ENCODE measurements at regions not wholly inside any gene's neighbourhood (a gene's known extent, or its start where the extent isn't known, plus 50 kb on each side); places are given as distances from the start of the nearest gene placed in this dataset.

GRCh38 chr2:128380061-128380889 lies 61.6 kb upstream of the HS6ST1 start:
- no peak for FAIRE-seq

GRCh38 chr2:128380961-128381938 lies 62.6 kb upstream of the HS6ST1 start:
- no peak for FAIRE-seq

- FAIRE-seq = no peak
These were observed 65.8 kb upstream of the HS6ST1 start for GRCh38 chr2:128384446-128384845.

- no peak for FAIRE-seq
These were observed 66.3 kb upstream of the HS6ST1 start for GRCh38 chr2:128384956-128385355.

GRCh38 chr2:128385365-128385764 lies 66.7 kb upstream of the HS6ST1 start:
- FAIRE-seq = no peak

- FAIRE-seq = no peak
These were observed 67.4 kb upstream of the HS6ST1 start for GRCh38 chr2:128386066-128386465.

- no peak for FAIRE-seq
These were observed 69.9 kb upstream of the HS6ST1 start for GRCh38 chr2:128388499-128388941.

- FAIRE-seq = no peak
These were observed 70.9 kb upstream of the HS6ST1 start for GRCh38 chr2:128389388-128390086.

- no peak for FAIRE-seq
These were observed 71.8 kb upstream of the HS6ST1 start for GRCh38 chr2:128390256-128390990.

- FAIRE-seq = no peak
These were observed 72.4 kb upstream of the HS6ST1 start for GRCh38 chr2:128390991-128391630.

- FAIRE-seq = no peak
These were observed 73.0 kb upstream of the HS6ST1 start for GRCh38 chr2:128391679-128392078.

- FAIRE-seq = no peak
These were observed 73.5 kb upstream of the HS6ST1 start for GRCh38 chr2:128392207-128392606.

GRCh38 chr2:128394007-128394730 lies 75.5 kb upstream of the HS6ST1 start:
- no peak for FAIRE-seq

- FAIRE-seq = no peak
These were observed 76.5 kb upstream of the HS6ST1 start for GRCh38 chr2:128395196-128395595.

- FAIRE-seq = no peak
These were observed 77.2 kb upstream of the HS6ST1 start for GRCh38 chr2:128395640-128396499.

- no peak for FAIRE-seq
These were observed 77.8 kb upstream of the HS6ST1 start for GRCh38 chr2:128396500-128396891.

GRCh38 chr2:128396946-128397345 lies 78.3 kb upstream of the HS6ST1 start:
- no peak for FAIRE-seq

- FAIRE-seq = no peak
These were observed 80.6 kb upstream of the HS6ST1 start for GRCh38 chr2:128399256-128399655.

GRCh38 chr2:128399690-128400291 lies 81.1 kb upstream of the HS6ST1 start:
- no peak for FAIRE-seq

GRCh38 chr2:128401680-128402079 lies 83.0 kb upstream of the HS6ST1 start:
- no peak for FAIRE-seq
